CD4-positive, alpha-beta T cell (primary cell): ENCODE measurements at regions not wholly inside any gene's neighbourhood (a gene's known extent, or its start where the extent isn't known, plus 50 kb on each side); places are given as distances from the start of the nearest gene placed in this dataset.

Source experiments
- ATAC-seq: fragments of 200-7000 bp; cut with Tn5 transposase; one replicate; pipeline ENCODE4 v1.10.0; 2022; ENCODE audit warnings: mild to moderate bottlenecking; ENCODE audit not compliant: poor library complexity
- CTCF ChIA-PET: fragments of 350-600 bp; sonication (Branson Sonifier 250); formaldehyde crosslinking; loops from one replicate; lab custom pipeline; 2021; ENCODE audit warnings: antibody characterized with exemption, inconsistent platforms; lab: Charles Lee
- POLR2A ChIA-PET: fragments of 350-600 bp; sonication (Branson Sonifier 250); formaldehyde crosslinking; loops from one replicate; lab custom pipeline; 2021; ENCODE audit warnings: antibody characterized with exemption, inconsistent platforms; lab: Charles Lee
- DNase-seq, 14 experiments: peaks; one replicate each; pipeline ENCODE4 v3.0.0-alpha.2; 2013 to 2020; ENCODE audit warnings: mixed read lengths in 2 of 14
- H3K27ac ChIP-seq, 2 donors: one replicate each; pipeline versions ENCODE4 v1.5.1 to v1.7.0; 2013; ENCODE audit warnings: low read length in 2 of 2, low read depth in 1 of 2, mild to moderate bottlenecking in 1 of 2
- H3K27me3 ChIP-seq, 2 experiments: 1 replicate in 1 of 2; 2 replicates in 1 of 2; pipeline versions ENCODE4 v1.6.1 to v1.7.0; 2013; ENCODE audit warnings: low read length in 2 of 2, control low read depth in 1 of 2, mild to moderate bottlenecking in 1 of 2, moderate library complexity in 1 of 2; ENCODE audit not compliant: insufficient read depth in 2 of 2, control insufficient read depth in 1 of 2
- H3K36me3 ChIP-seq: one replicate; pipeline ENCODE4 v1.6.1; 2013; ENCODE audit warnings: low read length, control low read depth; ENCODE audit not compliant: insufficient read depth
- H3K4me1 ChIP-seq: one replicate; pipeline ENCODE4 v1.6.1; 2013; ENCODE audit warnings: low read length, control low read depth; ENCODE audit not compliant: insufficient read depth
- H3K4me3 ChIP-seq: one replicate; pipeline ENCODE4 v1.5.1; 2013; ENCODE audit warnings: mild to moderate bottlenecking, low read length, moderate library complexity
- H3K9me3 ChIP-seq, 2 experiments: 1 replicate in 1 of 2; 2 replicates in 1 of 2; pipeline versions ENCODE4 v1.6.1 to v1.7.0; 2013; ENCODE audit warnings: low read length in 2 of 2, mild to moderate bottlenecking in 2 of 2, control low read depth in 1 of 2, moderate library complexity in 1 of 2; ENCODE audit not compliant: control insufficient read depth in 1 of 2, insufficient read depth in 1 of 2
- H3K27ac Mint-ChIP-seq: one replicate; pipeline ENCODE4 v1.8.0; 2020; ENCODE audit warnings: mixed read lengths
- H3K27me3 Mint-ChIP-seq: one replicate; pipeline ENCODE4 v1.8.0; 2021; ENCODE audit warnings: mixed read lengths
- H3K36me3 Mint-ChIP-seq: one replicate; pipeline ENCODE4 v1.8.0; 2021; ENCODE audit warnings: low read depth, mixed read lengths
- H3K4me1 Mint-ChIP-seq: one replicate; pipeline ENCODE4 v1.8.0; 2021; ENCODE audit warnings: low read depth, mixed read lengths
- H3K4me3 Mint-ChIP-seq: one replicate; pipeline ENCODE4 v1.8.0; 2020; ENCODE audit warnings: mild to moderate bottlenecking, mixed read lengths
- H3K9me3 Mint-ChIP-seq: one replicate; pipeline ENCODE4 v1.8.0; 2020; ENCODE audit warnings: mixed read lengths
- CTCF ChIP-seq: fragments of 200-600 bp; IDR thresholded peaks from one replicate; pipeline ENCODE4 v1.8.0; 2022; ENCODE audit warnings: antibody characterized with exemption, mild to moderate bottlenecking
- intact Hi-C, 2 experiments: fragments of 100-400 bp; cut with DNase I in 1 of 2; cut with micrococcal nuclease in 1 of 2; formaldehyde crosslinking; loops; one replicate each; pipeline versions ENCODE4 v1.15.1 to v1.9.0; 2023 to 2025; cut with DNase I, micrococcal nuclease

- no peaks in the 10 kb centered on the region for H3K36me3 Mint-ChIP-seq
- H3K27ac ChIP-seq = no peak overlapping the region
- H3K27ac Mint-ChIP-seq = peak overlapping the region; percentile 14
- H3K4me1 Mint-ChIP-seq = peaks cover 24% of the 10 kb centered on the region
- ChIA-PET POLR2A (interaction anchor here (1.0 to 1.1 kb wide), 2 partner anchors 14 to 144 kb away, joined by 3 to 5 read pairs; no protein-coding TSS in a partner anchor), CTCF (no interaction called here)
- no peaks in the 10 kb centered on the region for H3K9me3 Mint-ChIP-seq
- no peak overlapping the region for H3K4me3 ChIP-seq
- ATAC-seq (peak; percentile 39), DNase-seq (peak in 11 of 14 experiments; percentile 2 to 50 (median 11))
- peaks cover 4% of the 10 kb centered on the region for H3K27me3 Mint-ChIP-seq
- peak overlapping the region; percentile 71 for H3K4me3 Mint-ChIP-seq
- intact Hi-C loops = no loop called here
- no peak for TF ChIP-seq CTCF
- H3K4me1 ChIP-seq = peaks cover 16% of the 10 kb centered on the region
- no peaks in the 10 kb centered on the region for H3K27me3 ChIP-seq
- H3K36me3 ChIP-seq = no peaks in the 10 kb centered on the region
- H3K9me3 ChIP-seq = peaks cover 0 to 7% of the 10 kb centered on the region in 2 experiments
Observed at GRCh38 chr15:69857686-69858391, 239.9 kb downstream of the TLE3 start.

- Mint-ChIP-seq H3K9me3 (no peaks in the 10 kb centered on the region), H3K27ac (no peak overlapping the region), H3K36me3 (no peaks in the 10 kb centered on the region), H3K4me3 (no peak overlapping the region), H3K27me3 (peaks cover 4% of the 10 kb centered on the region), H3K4me1 (peaks cover 24% of the 10 kb centered on the region)
- ATAC-seq (no peak), DNase-seq (no peak)
- H3K4me1 ChIP-seq = peaks cover 16% of the 10 kb centered on the region
- H3K27me3 ChIP-seq = no peaks in the 10 kb centered on the region
- ChIA-PET POLR2A (no interaction called here), CTCF (interaction anchor here (0.6 to 1.1 kb wide), 3 partner anchors 39 to 1090 kb away, joined by 3 read pairs; no protein-coding TSS in a partner anchor)
- H3K4me3 ChIP-seq = no peak overlapping the region
- TF ChIP-seq CTCF = no peak
- no peaks in the 10 kb centered on the region for H3K36me3 ChIP-seq
- no peak overlapping the region for H3K27ac ChIP-seq
- peaks cover 0 to 1% of the 10 kb centered on the region in 2 experiments for H3K9me3 ChIP-seq
- intact Hi-C loops = no loop called here
Observed at GRCh38 chr15:69858456-69858855, 239.3 kb downstream of the TLE3 start.

GRCh38 chr15:69859866-69860265 lies 237.9 kb downstream of the TLE3 start:
- no peak overlapping the region for H3K4me3 ChIP-seq
- DNase-seq (no peak), ATAC-seq (no peak)
- Mint-ChIP-seq H3K27ac (no peak overlapping the region), H3K9me3 (no peaks in the 10 kb centered on the region), H3K4me1 (peaks cover 24% of the 10 kb centered on the region), H3K27me3 (peaks cover 4% of the 10 kb centered on the region), H3K4me3 (no peak overlapping the region), H3K36me3 (no peaks in the 10 kb centered on the region)
- intact Hi-C loops = no loop called here
- peaks cover 16% of the 10 kb centered on the region for H3K4me1 ChIP-seq
- ChIA-PET CTCF (interaction anchor here (0.6 kb wide), 1 partner anchor 1426 kb away, joined by 3 read pairs; no protein-coding TSS in a partner anchor), POLR2A (interaction anchor here (1.1 kb wide), 1 partner anchor 17 kb away, joined by 4 read pairs; no protein-coding TSS in a partner anchor)
- H3K9me3 ChIP-seq = no peaks in the 10 kb centered on the region
- no peak for TF ChIP-seq CTCF
- no peak overlapping the region for H3K27ac ChIP-seq
- H3K27me3 ChIP-seq = no peaks in the 10 kb centered on the region
- no peaks in the 10 kb centered on the region for H3K36me3 ChIP-seq
